Hepatocyte (in vitro differentiated cells): ENCODE measurements at regions not wholly inside any gene's neighbourhood (a gene's known extent, or its start where the extent isn't known, plus 50 kb on each side); places are given as distances from the start of the nearest gene placed in this dataset.

ENCODE experiments used
- EZH2phosphoT487 ChIP-seq: fragments of 200-600 bp; sonication (generic); IDR thresholded peaks from one replicate; pipeline ENCODE4 v1.6.1; 2018; ENCODE audit warnings: antibody characterized with exemption, mild to moderate bottlenecking, low read depth, moderate library complexity; ENCODE audit not compliant: unreplicated experiment, severe bottlenecking
- TF ChIP-seq, protein P1 (sequence below): fragments of 200-600 bp; sonication (generic); IDR thresholded peaks from 2 replicates; pipeline ENCODE4 v1.5.1; 2016; ENCODE audit warnings: antibody characterized with exemption, mild to moderate bottlenecking; ENCODE audit not compliant: poor library complexity

DNA sequence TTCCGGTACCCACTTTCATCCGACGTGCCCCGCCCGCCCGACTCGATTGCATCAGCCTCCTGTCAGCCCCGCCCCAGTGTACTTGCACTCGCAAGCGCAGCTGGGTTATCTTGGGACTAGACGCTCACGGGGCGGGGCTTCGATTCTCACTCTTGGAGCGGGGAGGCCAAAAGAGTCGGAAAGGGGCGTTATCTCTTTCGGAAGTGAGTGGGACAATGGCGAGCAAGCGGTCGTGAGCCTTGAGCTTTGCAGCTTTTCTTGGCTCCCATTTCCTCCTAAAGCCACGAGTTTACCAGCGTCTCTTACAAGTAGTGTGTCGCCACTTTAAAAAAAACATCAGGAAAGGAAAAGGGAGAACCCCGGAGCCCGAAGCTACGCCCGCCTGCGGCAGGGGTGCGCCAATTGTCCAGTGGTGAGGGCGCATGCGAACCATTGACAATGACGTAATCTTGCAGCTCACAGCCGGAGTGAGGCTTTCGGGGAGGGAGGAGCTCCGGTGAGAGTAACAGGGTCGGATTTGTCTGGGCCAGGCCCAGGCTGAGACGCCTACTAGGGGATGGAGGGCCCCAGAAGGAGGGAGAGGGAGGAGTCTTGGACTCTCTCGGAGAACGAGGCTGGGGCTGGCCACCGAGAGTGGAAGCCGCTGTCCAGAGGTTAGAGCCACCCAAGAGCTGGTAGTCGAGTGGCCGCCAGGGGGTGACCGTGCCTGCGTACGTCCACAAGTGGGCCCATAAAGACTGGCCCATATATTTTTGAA, 109.5 kb downstream of the GNL3L start:
- TF ChIP-seq, protein P1, sequence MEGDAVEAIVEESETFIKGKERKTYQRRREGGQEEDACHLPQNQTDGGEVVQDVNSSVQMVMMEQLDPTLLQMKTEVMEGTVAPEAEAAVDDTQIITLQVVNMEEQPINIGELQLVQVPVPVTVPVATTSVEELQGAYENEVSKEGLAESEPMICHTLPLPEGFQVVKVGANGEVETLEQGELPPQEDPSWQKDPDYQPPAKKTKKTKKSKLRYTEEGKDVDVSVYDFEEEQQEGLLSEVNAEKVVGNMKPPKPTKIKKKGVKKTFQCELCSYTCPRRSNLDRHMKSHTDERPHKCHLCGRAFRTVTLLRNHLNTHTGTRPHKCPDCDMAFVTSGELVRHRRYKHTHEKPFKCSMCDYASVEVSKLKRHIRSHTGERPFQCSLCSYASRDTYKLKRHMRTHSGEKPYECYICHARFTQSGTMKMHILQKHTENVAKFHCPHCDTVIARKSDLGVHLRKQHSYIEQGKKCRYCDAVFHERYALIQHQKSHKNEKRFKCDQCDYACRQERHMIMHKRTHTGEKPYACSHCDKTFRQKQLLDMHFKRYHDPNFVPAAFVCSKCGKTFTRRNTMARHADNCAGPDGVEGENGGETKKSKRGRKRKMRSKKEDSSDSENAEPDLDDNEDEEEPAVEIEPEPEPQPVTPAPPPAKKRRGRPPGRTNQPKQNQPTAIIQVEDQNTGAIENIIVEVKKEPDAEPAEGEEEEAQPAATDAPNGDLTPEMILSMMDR = peak; percentile 64
- no peak for TF ChIP-seq EZH2phosphoT487
